HCT116 (cell line): ENCODE measurements at regions not wholly inside any gene's neighbourhood (a gene's known extent, or its start where the extent isn't known, plus 50 kb on each side); places are given as distances from the start of the nearest gene placed in this dataset.

Source experiments
- ATAC-seq: fragments of 200-7000 bp; cut with Tn5 transposase; 2 replicates; pipeline ENCODE4 v1.9.1; 2020; ENCODE audit warnings: mild to moderate bottlenecking, moderate library complexity
- BruUV-seq: library from RNA; stranded (reverse); fragments of 400-500 nt; replicated peaks from 2 replicates; lab custom pipeline; 2021; lab: Mats Ljungman, UMichigan
- CTCF ChIA-PET: fragments of 300-600 bp; sonication (Branson Sonifier 250); formaldehyde crosslinking; loops from one replicate; lab custom pipeline; 2021; ENCODE audit warnings: antibody characterized with exemption; lab: Charles Lee
- POLR2A ChIA-PET: fragments of 300-600, 350-600 bp; sonication (Branson Sonifier 250); formaldehyde crosslinking; loops from one replicate; lab custom pipeline; 2021; ENCODE audit warnings: antibody characterized with exemption; lab: Charles Lee
- RAD21 ChIA-PET, 2 experiments: fragments of 300-600 bp; sonication (Branson Sonifier 250); formaldehyde crosslinking; loops; one replicate each; lab custom pipeline; 2023; ENCODE audit warnings: low total read pairs in 2 of 2; ENCODE audit not compliant: uncharacterized antibody in 2 of 2, unreplicated experiment in 2 of 2, low non-redundant PET in 1 of 2; lab: Charles Lee
- DNase-seq: peaks from one replicate; pipeline ENCODE4 v3.0.0-alpha.2; 2010; ENCODE audit warnings: low read depth, low spot score
- H2AFZ ChIP-seq: fragments of 200-600 bp; shearing (Covaris generic), sonication (generic); 2 replicates; pipeline ENCODE4 v1.6.1; 2017; ENCODE audit warnings: low read depth, mixed run types, mixed read lengths, antibody characterized with exemption, low read length; ENCODE audit not compliant: poor library complexity, severe bottlenecking
- H3K27ac ChIP-seq: 2 replicates; pipeline ENCODE4 v1.5.1; 2012; ENCODE audit warnings: low read depth, low read length
- H3K27me3 ChIP-seq: fragments of 200-600 bp; sonication (generic); 2 replicates; pipeline ENCODE4 v1.6.1; 2016; ENCODE audit warnings: mixed run types, low read length, mixed read lengths; ENCODE audit not compliant: insufficient read depth
- H3K36me3 ChIP-seq, 2 experiments: fragments of 200-500 bp in 1 of 2; fragments of 200-600 bp in 1 of 2; sonication (Bioruptor generic) in 1 of 2; sonication (generic) in 1 of 2; 2 replicates each; pipeline versions ENCODE4 v1.5.1 to v1.6.1; 2014 to 2016; ENCODE audit warnings: low read length in 2 of 2, inconsistent platforms in 1 of 2, mixed read lengths in 1 of 2, mixed run types in 1 of 2; ENCODE audit not compliant: insufficient read depth in 2 of 2, control insufficient read depth in 1 of 2
- H3K4me1 ChIP-seq, 2 experiments: fragments of 200-600 bp in 1 of 2; sonication (generic) in 1 of 2; 2 replicates each; pipeline versions ENCODE4 v1.5.1 to v1.6.1; 2012 to 2017; ENCODE audit warnings: low read length in 2 of 2, inconsistent platforms in 1 of 2, mild to moderate bottlenecking in 1 of 2, mixed read lengths in 1 of 2, mixed run types in 1 of 2, moderate library complexity in 1 of 2; ENCODE audit not compliant: insufficient read depth in 2 of 2, control insufficient read depth in 1 of 2
- H3K4me2 ChIP-seq: fragments of 200-600 bp; sonication (generic); 2 replicates; pipeline ENCODE4 v1.6.1; 2017; ENCODE audit warnings: mixed run types, low read length, mixed read lengths
- H3K4me3 ChIP-seq, 2 experiments: fragments of 200-600 bp in 1 of 2; sonication (generic) in 1 of 2; replicated peaks in 1 of 2; 2 replicates each; pipeline ENCODE4 v1.5.1; 2011 to 2016; ENCODE audit warnings: low read length in 2 of 2, control low read depth in 1 of 2, low read depth in 1 of 2, mild to moderate bottlenecking in 1 of 2, mixed read lengths in 1 of 2, mixed run types in 1 of 2
- H3K79me2 ChIP-seq: fragments of 200-600 bp; sonication (generic); 2 replicates; pipeline ENCODE4 v1.6.1; 2017; ENCODE audit warnings: mild to moderate bottlenecking, mixed run types, low read length, moderate library complexity, mixed read lengths; ENCODE audit not compliant: insufficient read depth
- H3K9ac ChIP-seq: fragments of 200-600 bp; sonication (generic); 2 replicates; pipeline ENCODE4 v1.6.1; 2016; ENCODE audit warnings: low read length, mixed read lengths
- H3K9me2 ChIP-seq: fragments of 200-600 bp; sonication (generic), shearing (Covaris generic); 2 replicates; pipeline ENCODE4 v1.6.1; 2017; ENCODE audit warnings: mixed run types, mild to moderate bottlenecking, moderate library complexity; ENCODE audit not compliant: insufficient read depth
- H3K9me3 ChIP-seq, 2 experiments: fragments of 200-500 bp in 1 of 2; fragments of 200-600 bp in 1 of 2; sonication (Bioruptor generic) in 1 of 2; sonication (generic) in 1 of 2; 2 replicates each; pipeline ENCODE4 v1.6.1; 2014 to 2017; ENCODE audit warnings: low read length in 2 of 2, mixed read lengths in 2 of 2, inconsistent platforms in 1 of 2, low read depth in 1 of 2, mild to moderate bottlenecking in 1 of 2, mixed run types in 1 of 2, moderate library complexity in 1 of 2; ENCODE audit not compliant: control insufficient read depth in 1 of 2, insufficient read depth in 1 of 2
- H4K20me1 ChIP-seq: fragments of 200-600 bp; sonication (generic), shearing (Covaris generic); 2 replicates; pipeline ENCODE4 v1.6.1; 2017; ENCODE audit warnings: mixed run types, mild to moderate bottlenecking, moderate library complexity; ENCODE audit not compliant: insufficient read depth
- ATF3 ChIP-seq: IDR thresholded peaks from 2 replicates; pipeline ENCODE4 v1.6.1; 2012
- CEBPB ChIP-seq: IDR thresholded peaks from 2 replicates; pipeline ENCODE4 v1.6.1; 2012; ENCODE audit warnings: low read depth
- CTCF ChIP-seq, 3 experiments: fragments of 200-600 bp in 1 of 3; sonication (generic) in 1 of 3; IDR thresholded peaks in 2 of 3; conservative IDR thresholded peaks in 1 of 3; 2 replicates each; pipeline ENCODE4 v1.5.1; 2012 to 2017; ENCODE audit warnings: low read depth in 2 of 3, low read length in 2 of 3, antibody characterized with exemption in 1 of 3, borderline replicate concordance in 1 of 3, control low read depth in 1 of 3, mild to moderate bottlenecking in 1 of 3, mixed read lengths in 1 of 3, mixed run types in 1 of 3, moderate library complexity in 1 of 3; ENCODE audit not compliant: insufficient read depth in 1 of 3
- EGR1 ChIP-seq: IDR thresholded peaks from 2 replicates; pipeline ENCODE4 v1.6.1; 2012; ENCODE audit warnings: low read depth
- FOSL1 ChIP-seq: IDR thresholded peaks from 2 replicates; pipeline ENCODE4 v1.6.1; 2012; ENCODE audit warnings: low read depth
- JUND ChIP-seq: IDR thresholded peaks from 2 replicates; pipeline ENCODE4 v1.6.1; 2012
- MAX ChIP-seq: IDR thresholded peaks from 2 replicates; pipeline ENCODE4 v1.6.1; 2012
- POLR2A ChIP-seq: IDR thresholded peaks from 2 replicates; pipeline ENCODE4 v1.7.0; 2011; ENCODE audit warnings: borderline replicate concordance; ENCODE audit not compliant: insufficient read depth, insufficient read length; ENCODE audit errors: extremely low read depth
- POLR2AphosphoS5 ChIP-seq: IDR thresholded peaks from 2 replicates; pipeline ENCODE4 v1.6.1; 2011; ENCODE audit warnings: mild to moderate bottlenecking, low read depth, low read length, moderate library complexity
- RAD21 ChIP-seq: IDR thresholded peaks from 2 replicates; pipeline ENCODE4 v1.6.1; 2012; ENCODE audit warnings: low read depth, mild to moderate bottlenecking
- REST ChIP-seq: IDR thresholded peaks from 2 replicates; pipeline ENCODE4 v1.6.1; 2012; ENCODE audit warnings: low read depth
- SIN3A ChIP-seq: IDR thresholded peaks from 2 replicates; pipeline ENCODE4 v1.6.1; 2012; ENCODE audit warnings: low read depth
- SP1 ChIP-seq: IDR thresholded peaks from 2 replicates; pipeline ENCODE4 v1.6.1; 2012; ENCODE audit warnings: low read depth
- SRF ChIP-seq: IDR thresholded peaks from 2 replicates; pipeline ENCODE4 v1.6.1; 2012; ENCODE audit warnings: low read depth
- TCF7L2 ChIP-seq: IDR thresholded peaks from 2 replicates; pipeline ENCODE4 v1.7.0; 2011; ENCODE audit warnings: borderline replicate concordance, inconsistent platforms; ENCODE audit not compliant: insufficient read depth, insufficient read length; ENCODE audit errors: extremely low read depth
- YY1 ChIP-seq: IDR thresholded peaks from 2 replicates; pipeline ENCODE4 v1.6.1; 2011; ENCODE audit warnings: low read length, low read depth, moderate library complexity, mild to moderate bottlenecking; ENCODE audit not compliant: insufficient replicate concordance; ENCODE audit errors: extremely low read depth
- ZFX ChIP-seq: fragments of 450-650 bp; IDR thresholded peaks from 2 replicates; pipeline ENCODE4 v1.6.1; 2017
- ZNF274 ChIP-seq: fragments of 200-500 bp; sonication (Bioruptor generic); IDR thresholded peaks from 2 replicates; pipeline ENCODE4 v1.6.1; 2014; ENCODE audit warnings: mild to moderate bottlenecking, low read depth, low read length, inconsistent platforms
- intact Hi-C: fragments of 100-400 bp; cut with micrococcal nuclease; formaldehyde crosslinking; loops from 2 replicates; pipeline ENCODE4 v1.10.0; 2022

GRCh38 chr3:25907081-25907480 is 117.2 kb downstream of the OXSM start:
- Histone ChIP-seq H2AFZ (no peak overlapping the region), H3K27me3 (peaks cover 28% of the 10 kb centered on the region), H3K79me2 (no peaks in the 10 kb centered on the region), H3K9me2 (no peaks in the 10 kb centered on the region), H3K27ac (no peak overlapping the region), H3K4me2 (no peak overlapping the region), H3K9ac (no peak overlapping the region)
- no peak for ATAC-seq
- intact Hi-C loops, result no loop called here
- CTCF ChIA-PET, result no interaction called here
- TF ChIP-seq POLR2AphosphoS5 (no peak), SIN3A (no peak), JUND (no peak), SRF (no peak), SP1 (no peak), ZFX (no peak), MAX (no peak), ZNF274 (no peak), ATF3 (no peak), REST (no peak), RAD21 (no peak), EGR1 (no peak), POLR2A (no peak), FOSL1 (no peak), YY1 (no peak), CTCF (IDR thresholded peaks at IDR 0.05 in 2 of 3, conservative IDR thresholded peaks at IDR 0.05 in 1 of 3; ENCODE audit: borderline replicate concordance in 1 of 3, insufficient read depth in 1 of 3, low read depth in 2 of 3, low read length in 2 of 3) (no peak), TCF7L2 (no peak), CEBPB (no peak)
- TF ChIP-seq, all 23 proteins: peak for 0
- H3K4me3 ChIP-seq, result no peak overlapping the region
- no TSS peak for BruUV-seq
- RAD21 ChIA-PET, result no interaction called here
- DNase-seq, result no peak
- H4K20me1 ChIP-seq, result no peaks in the 10 kb centered on the region
- POLR2A ChIA-PET, result no interaction called here
- H3K4me1 ChIP-seq, result no peaks in the 10 kb centered on the region
- H3K9me3 ChIP-seq, result no peaks in the 10 kb centered on the region
- no peaks in the 10 kb centered on the region for H3K36me3 ChIP-seq
